ENCODE measurements at regions not wholly inside any gene's neighbourhood (a gene's known extent, or its start where the extent isn't known, plus 50 kb on each side); places are given as distances from the start of the nearest gene placed in this dataset.
"Not testable (repeated sequence)": the region's sequence is repeated elsewhere in the genome, so short reads cannot be mapped to it uniquely, and the experiment has no call there.

- H3K4me3 ChIP-seq (ENCODE audit: low read depth, low read length), result no peak overlapping the region
- no peak for TF ChIP-seq CTCF (IDR thresholded peaks at IDR 0.05; ENCODE audit: low read depth, low read length)
- in situ Hi-C loops (cut with HindIII; ENCODE audit: low sequenced_read_pairs), result no loop called here
- DNase-seq (ENCODE audit: low read depth, low spot score), result no peak
These were observed 110.5 kb upstream of the DPP10 start for GRCh38 chr2:114331934-114332333.

GRCh38 chr2:114345246-114345645 lies 97.2 kb upstream of the DPP10 start:
- in situ Hi-C loops (cut with HindIII; ENCODE audit: low sequenced_read_pairs), result no loop called here
- no peak overlapping the region for H3K4me3 ChIP-seq (ENCODE audit: low read depth, low read length)

GRCh38 chr2:114346658-114347057 lies 95.8 kb upstream of the DPP10 start:
- in situ Hi-C loops (cut with HindIII; ENCODE audit: low sequenced_read_pairs), result no loop called here
- no peak for DNase-seq (ENCODE audit: low read depth, low spot score)
- no peak for TF ChIP-seq CTCF (IDR thresholded peaks at IDR 0.05; ENCODE audit: low read depth, low read length)
- H3K4me3 ChIP-seq (ENCODE audit: low read depth, low read length), result no peak overlapping the region

More at GRCh38 chr2:114345246-114345645, 97.2 kb upstream of the DPP10 start:
- TF ChIP-seq CTCF (IDR thresholded peaks at IDR 0.05; ENCODE audit: low read depth, low read length), result no peak
- no peak for DNase-seq (ENCODE audit: low read depth, low spot score)

GRCh38 chr2:114350186-114350725 lies 92.2 kb upstream of the DPP10 start:
- TF ChIP-seq CTCF (IDR thresholded peaks at IDR 0.05; ENCODE audit: low read depth, low read length), result no peak
- DNase-seq (ENCODE audit: low read depth, low spot score), result no peak
- in situ Hi-C loops (cut with HindIII; ENCODE audit: low sequenced_read_pairs), result no loop called here
- no peak overlapping the region for H3K4me3 ChIP-seq (ENCODE audit: low read depth, low read length)

- in situ Hi-C loops (cut with HindIII; ENCODE audit: low sequenced_read_pairs), result no loop called here
- no peak overlapping the region for H3K4me3 ChIP-seq (ENCODE audit: low read depth, low read length)
- no peak for TF ChIP-seq CTCF (IDR thresholded peaks at IDR 0.05; ENCODE audit: low read depth, low read length)
- DNase-seq (ENCODE audit: low read depth, low spot score), result no peak
These were observed 89.5 kb upstream of the DPP10 start for GRCh38 chr2:114352988-114353387.

GRCh38 chr2:114354199-114354598 lies 88.2 kb upstream of the DPP10 start:
- DNase-seq (ENCODE audit: low read depth, low spot score), result no peak
- in situ Hi-C loops (cut with HindIII; ENCODE audit: low sequenced_read_pairs), result no loop called here
- TF ChIP-seq CTCF (IDR thresholded peaks at IDR 0.05; ENCODE audit: low read depth, low read length), result no peak
- H3K4me3 ChIP-seq (ENCODE audit: low read depth, low read length), result no peak overlapping the region

- no peak for TF ChIP-seq CTCF (IDR thresholded peaks at IDR 0.05; ENCODE audit: low read depth, low read length)
- no peak for DNase-seq (ENCODE audit: low read depth, low spot score)
- no peak overlapping the region for H3K4me3 ChIP-seq (ENCODE audit: low read depth, low read length)
- in situ Hi-C loops (cut with HindIII; ENCODE audit: low sequenced_read_pairs), result no loop called here
These were observed 73.7 kb upstream of the DPP10 start for GRCh38 chr2:114368705-114369104.

- DNase-seq (ENCODE audit: low read depth, low spot score); H3K4me3 ChIP-seq (ENCODE audit: low read depth, low read length); in situ Hi-C loops (cut with HindIII; ENCODE audit: low sequenced_read_pairs): not testable (repeated sequence)
These were observed 70.7 kb upstream of the DPP10 start for GRCh38 chr2:114371721-114372120.

Data from astrocyte of the spinal cord (primary cell).